Neuronal stem cell (in vitro differentiated cells): ENCODE measurements at regions not wholly inside any gene's neighbourhood (a gene's known extent, or its start where the extent isn't known, plus 50 kb on each side); places are given as distances from the start of the nearest gene placed in this dataset.

Source experiments
- DNase-seq: peaks from one replicate; pipeline ENCODE4 v3.0.0-alpha.2; 2013; ENCODE audit warnings: low spot score
- H2AFZ ChIP-seq: one replicate; pipeline ENCODE4 v1.6.1; 2013; ENCODE audit warnings: mild to moderate bottlenecking, low read length, inconsistent platforms
- H2AK5ac ChIP-seq: 2 replicates; pipeline ENCODE4 v1.6.1; 2013; ENCODE audit warnings: low read depth, mild to moderate bottlenecking, inconsistent platforms, low read length, moderate library complexity, mixed read lengths
- H2BK120ac ChIP-seq: 2 replicates; pipeline ENCODE4 v1.6.1; 2013; ENCODE audit warnings: low read depth, mild to moderate bottlenecking, inconsistent platforms, low read length, moderate library complexity, mixed read lengths
- H2BK12ac ChIP-seq: one replicate; pipeline ENCODE4 v1.6.1; 2013; ENCODE audit warnings: low read length, inconsistent platforms
- H2BK15ac ChIP-seq: 2 replicates; pipeline ENCODE4 v1.6.1; 2013; ENCODE audit warnings: mild to moderate bottlenecking, low read length, inconsistent platforms, mixed read lengths
- H2BK5ac ChIP-seq: one replicate; pipeline ENCODE4 v1.6.1; 2013; ENCODE audit warnings: inconsistent platforms, mild to moderate bottlenecking, low read length, moderate library complexity
- H3K14ac ChIP-seq: one replicate; pipeline ENCODE4 v1.6.1; 2013; ENCODE audit warnings: low read length, inconsistent platforms
- H3K18ac ChIP-seq: 2 replicates; pipeline ENCODE4 v1.6.1; 2013; ENCODE audit warnings: low read length, inconsistent platforms
- H3K23ac ChIP-seq: 2 replicates; pipeline ENCODE4 v1.6.1; 2013; ENCODE audit warnings: low read depth, mild to moderate bottlenecking, mixed read lengths, low read length, inconsistent platforms; ENCODE audit not compliant: poor library complexity
- H3K27ac ChIP-seq: replicated peaks from 3 replicates; pipeline ENCODE4 v1.5.1; 2013; ENCODE audit warnings: low read length, inconsistent platforms
- H3K27me3 ChIP-seq, 3 experiments: 2 replicates each; pipeline ENCODE4 v1.6.1; 2013; ENCODE audit warnings: low read length in 3 of 3, mild to moderate bottlenecking in 2 of 3, inconsistent platforms in 1 of 3, low read depth in 1 of 3, mixed read lengths in 1 of 3, moderate library complexity in 1 of 3; ENCODE audit not compliant: control insufficient read depth in 3 of 3, insufficient read depth in 3 of 3
- H3K36me3 ChIP-seq, 2 donors: replicated peaks in 1 of 2; 2 replicates each; pipeline ENCODE4 v1.6.1; 2013; ENCODE audit warnings: low read length in 2 of 2; ENCODE audit not compliant: control insufficient read depth in 2 of 2, insufficient read depth in 2 of 2
- H3K4ac ChIP-seq: 2 replicates; pipeline ENCODE4 v1.6.1; 2013; ENCODE audit warnings: inconsistent platforms, mild to moderate bottlenecking, low read length, moderate library complexity
- H3K4me1 ChIP-seq, 2 donors: 1 replicate in 1 of 2; 2 replicates in 1 of 2; pipeline ENCODE4 v1.6.1; 2013; ENCODE audit warnings: low read length in 2 of 2, low read depth in 1 of 2; ENCODE audit not compliant: control insufficient read depth in 2 of 2, insufficient read depth in 1 of 2
- H3K4me2 ChIP-seq: one replicate; pipeline ENCODE4 v1.6.1; 2013; ENCODE audit warnings: mild to moderate bottlenecking, low read length, inconsistent platforms; ENCODE audit not compliant: insufficient read depth, poor library complexity, severe bottlenecking
- H3K4me3 ChIP-seq, 2 donors: 2 replicates each; pipeline ENCODE4 v1.5.1; 2013; ENCODE audit warnings: low read length in 2 of 2, mild to moderate bottlenecking in 2 of 2, inconsistent platforms in 1 of 2, moderate library complexity in 1 of 2
- H3K79me1 ChIP-seq: one replicate; pipeline ENCODE4 v1.6.1; 2013; ENCODE audit warnings: low read depth, mild to moderate bottlenecking, inconsistent platforms, low read length, moderate library complexity
- H3K9ac ChIP-seq: one replicate; pipeline ENCODE4 v1.6.1; 2013; ENCODE audit warnings: mild to moderate bottlenecking, low read depth, low read length, inconsistent platforms; ENCODE audit not compliant: poor library complexity
- H3K9me3 ChIP-seq, 2 donors: replicated peaks in 1 of 2; 2 replicates each; pipeline versions ENCODE3 to v1.6.1; 2013; ENCODE audit warnings: low read length in 2 of 2, mild to moderate bottlenecking in 2 of 2, inconsistent platforms in 1 of 2, low read depth in 1 of 2, mixed read lengths in 1 of 2, moderate library complexity in 1 of 2; ENCODE audit not compliant: control insufficient read depth in 2 of 2, insufficient read depth in 1 of 2
- H4K8ac ChIP-seq: one replicate; pipeline ENCODE4 v1.6.1; 2013; ENCODE audit warnings: low read depth, mild to moderate bottlenecking, inconsistent platforms, low read length, moderate library complexity
- H4K91ac ChIP-seq: one replicate; pipeline ENCODE4 v1.6.1; 2013; ENCODE audit warnings: low read length, low read depth, mild to moderate bottlenecking, inconsistent platforms; ENCODE audit not compliant: poor library complexity
- WGBS, 2 donors: extraction: QIAGEN DNeasy Blood & Tissue Kit; methylation state at CpG; one replicate each; pipeline ENCODE4 v1.1.7; 2013; ENCODE audit warnings: missing lambda C conversion rate in 2 of 2, mixed read lengths in 1 of 2; ENCODE audit not compliant: insufficient read length in 2 of 2, insufficient replicate concordance in 1 of 2; ENCODE audit errors: extremely low coverage in 2 of 2; 5-methylcytosine and 5-hydroxymethylcytosine counted together

GRCh38 chr2:9773903-9774239, 69.4 kb upstream of the TAF1B start:
- Histone ChIP-seq H3K14ac (no peak overlapping the region), H2BK5ac (no peak overlapping the region), H4K8ac (no peak overlapping the region), H2BK15ac (no peak overlapping the region), H3K27me3 (peaks cover 0 to 8% (median 0%) of the 10 kb centered on the region in 3 experiments), H2AK5ac (no peak overlapping the region), H3K4me1 (peaks cover 17 to 30% of the 10 kb centered on the region in 2 donors), H3K36me3 (no peaks in the 10 kb centered on the region), H3K18ac (no peak overlapping the region), H3K79me1 (no peaks in the 10 kb centered on the region), H3K9ac (no peak overlapping the region), H2BK120ac (no peak overlapping the region), H3K4ac (no peak overlapping the region), H2BK12ac (no peak overlapping the region), H4K91ac (no peak overlapping the region), H3K9me3 (peaks cover 0 to 2% of the 10 kb centered on the region in 2 donors), H3K4me3 (no peak overlapping the region), H2AFZ (no peak overlapping the region), H3K27ac (no peak overlapping the region), H3K23ac (no peak overlapping the region), H3K4me2 (no peak overlapping the region)
- DNase-seq, result no peak
- WGBS, 2 donors, result no CpG with 5 or more reads among the region's 3 CpGs

- Histone ChIP-seq H2BK15ac (no peak overlapping the region), H3K27me3 (peaks cover 0 to 8% (median 0%) of the 10 kb centered on the region in 3 experiments), H4K8ac (no peak overlapping the region), H3K4me3 (no peak overlapping the region), H2BK5ac (no peak overlapping the region), H3K36me3 (no peaks in the 10 kb centered on the region), H3K23ac (no peak overlapping the region), H3K18ac (peak overlapping the region; percentile 22), H2AK5ac (no peak overlapping the region), H3K79me1 (no peaks in the 10 kb centered on the region), H3K14ac (no peak overlapping the region), H4K91ac (no peak overlapping the region), H3K9me3 (peaks cover 0 to 2% of the 10 kb centered on the region in 2 donors), H3K4me2 (no peak overlapping the region), H2BK120ac (no peak overlapping the region), H3K4ac (no peak overlapping the region), H2BK12ac (no peak overlapping the region), H3K9ac (no peak overlapping the region), H3K27ac (no peak overlapping the region), H2AFZ (no peak overlapping the region), H3K4me1 (peaks cover 13 to 26% of the 10 kb centered on the region in 2 donors)
- no CpG with 5 or more reads among the region's 12 CpGs for WGBS, 2 donors
- DNase-seq, result no peak
Measured at GRCh38 chr2:9774266-9774665, 69.0 kb upstream of the TAF1B start.

- Histone ChIP-seq H3K4me2 (no peak overlapping the region), H2BK15ac (no peak overlapping the region)
Measured at GRCh38 chr2:9775351-9775750, 67.9 kb upstream of the TAF1B start.

GRCh38 chr2:9775999-9776712, 67.1 kb upstream of the TAF1B start:
- H3K4me3 ChIP-seq, result no peak overlapping the region
- no peak overlapping the region for H3K4ac ChIP-seq
- peak overlapping the region; percentile 18 for H3K18ac ChIP-seq
- WGBS, 2 donors, result no CpG with 5 or more reads among the region's 9 CpGs
- peaks cover 0 to 9% of the 10 kb centered on the region in 2 donors for H3K4me1 ChIP-seq
- H3K9me3 ChIP-seq, result no peaks in the 10 kb centered on the region
- no peak overlapping the region for H4K8ac ChIP-seq
- DNase-seq, result no peak
- no peak overlapping the region for H4K91ac ChIP-seq
- peak overlapping the region; percentile 17 for H3K23ac ChIP-seq
- H2AFZ ChIP-seq, result no peak overlapping the region
- H2AK5ac ChIP-seq, result peak overlapping the region; percentile 83
- H3K27me3 ChIP-seq, result peaks cover 0 to 8% (median 0%) of the 10 kb centered on the region in 3 experiments
- no peak overlapping the region for H3K9ac ChIP-seq
- no peak overlapping the region for H3K14ac ChIP-seq
- no peak overlapping the region for H3K27ac ChIP-seq
- peak overlapping the region; percentile 1 for H2BK15ac ChIP-seq
- peak overlapping the region; percentile 68 for H2BK120ac ChIP-seq
- H2BK5ac ChIP-seq, result no peak overlapping the region
- no peak overlapping the region for H2BK12ac ChIP-seq
- H3K36me3 ChIP-seq, result no peaks in the 10 kb centered on the region
- no peaks in the 10 kb centered on the region for H3K79me1 ChIP-seq
- no peak overlapping the region for H3K4me2 ChIP-seq

More at GRCh38 chr2:9775351-9775750, 67.9 kb upstream of the TAF1B start:
- Histone ChIP-seq H3K36me3 (no peaks in the 10 kb centered on the region), H3K79me1 (no peaks in the 10 kb centered on the region), H3K9ac (no peak overlapping the region), H3K9me3 (peaks cover 0 to 2% of the 10 kb centered on the region in 2 donors), H3K27ac (no peak overlapping the region), H3K4ac (no peak overlapping the region), H3K18ac (no peak overlapping the region), H2AFZ (no peak overlapping the region), H3K14ac (no peak overlapping the region), H3K4me1 (peaks cover 4 to 16% of the 10 kb centered on the region in 2 donors), H2BK120ac (no peak overlapping the region), H3K4me3 (no peak overlapping the region), H2AK5ac (peak overlapping the region; percentile 57), H4K91ac (no peak overlapping the region), H2BK5ac (no peak overlapping the region), H3K27me3 (peaks cover 0 to 8% (median 0%) of the 10 kb centered on the region in 3 experiments), H3K23ac (no peak overlapping the region), H2BK12ac (no peak overlapping the region), H4K8ac (no peak overlapping the region)
- no CpG with 5 or more reads among the region's 9 CpGs for WGBS, 2 donors
- DNase-seq, result no peak
